GM18502 (cell line): ENCODE measurements at regions not wholly inside any gene's neighbourhood (a gene's known extent, or its start where the extent isn't known, plus 50 kb on each side); places are given as distances from the start of the nearest gene placed in this dataset.
"Not testable (repeated sequence)": the region's sequence is repeated elsewhere in the genome, so short reads cannot be mapped to it uniquely, and the experiment has no call there.

Experiments used
- ATAC-seq: cut with Tn5 transposase; IDR thresholded peaks from one replicate; pipeline ENCODE4 v1.9.1; 2021; ENCODE audit warnings: mild to moderate bottlenecking; ENCODE audit not compliant: unreplicated experiment, poor library complexity

DNA sequence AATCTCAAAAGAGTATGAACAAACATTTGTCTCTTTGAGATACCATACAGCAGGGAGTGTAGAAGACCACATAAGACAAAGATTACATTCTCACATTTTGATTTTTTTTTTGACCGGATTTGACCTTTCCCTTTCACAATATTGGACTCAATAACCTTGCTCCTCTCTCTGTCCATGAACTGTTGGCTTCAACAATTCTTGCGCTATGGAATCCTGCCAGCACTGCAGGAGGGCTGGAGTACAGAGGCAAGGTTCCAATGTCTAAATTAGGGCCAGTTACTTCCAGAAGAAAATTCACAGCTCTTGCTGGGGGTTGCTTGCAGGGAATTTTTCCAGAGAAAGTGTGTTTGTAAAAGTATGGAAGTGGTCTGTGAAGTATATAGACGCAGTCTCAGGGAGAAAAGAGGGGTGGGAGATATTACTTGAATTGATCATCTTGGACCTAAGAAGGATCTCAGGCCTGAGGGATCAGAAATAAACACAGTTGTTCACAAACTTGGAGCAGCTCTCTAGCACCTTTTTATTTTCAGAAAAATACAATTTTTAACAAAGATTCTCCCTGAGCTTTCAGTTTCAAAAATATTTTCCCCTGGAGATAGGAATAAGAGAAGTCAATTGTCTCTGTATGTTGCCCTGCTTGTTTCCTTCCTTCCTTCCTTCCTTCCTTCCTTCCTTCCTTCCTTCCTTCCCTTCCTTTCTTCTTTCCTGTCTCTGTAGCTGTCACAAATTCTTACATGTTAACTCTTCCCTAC is 765.9 kb downstream of the BCKDHB start:
- ATAC-seq = no peak

DNA sequence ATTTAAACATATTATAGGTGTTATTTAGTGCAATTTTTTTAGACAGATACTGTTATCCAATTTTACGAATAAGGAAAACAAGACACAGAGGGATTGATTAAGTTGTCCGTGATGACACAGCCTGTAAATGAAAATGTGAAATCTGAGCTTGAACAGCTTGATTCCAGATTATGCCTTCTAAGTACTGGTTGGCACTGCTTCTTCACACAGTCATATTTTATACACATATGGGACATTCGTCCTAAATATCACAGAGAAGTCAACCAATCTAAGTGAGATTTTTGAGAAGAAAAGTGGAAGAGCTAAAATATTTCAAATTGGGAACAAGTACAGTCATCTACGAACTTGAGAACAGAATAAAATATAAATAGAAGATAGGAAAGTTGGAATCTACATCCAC is 756.3 kb downstream of the BCKDHB start:
- ATAC-seq = no peak

DNA sequence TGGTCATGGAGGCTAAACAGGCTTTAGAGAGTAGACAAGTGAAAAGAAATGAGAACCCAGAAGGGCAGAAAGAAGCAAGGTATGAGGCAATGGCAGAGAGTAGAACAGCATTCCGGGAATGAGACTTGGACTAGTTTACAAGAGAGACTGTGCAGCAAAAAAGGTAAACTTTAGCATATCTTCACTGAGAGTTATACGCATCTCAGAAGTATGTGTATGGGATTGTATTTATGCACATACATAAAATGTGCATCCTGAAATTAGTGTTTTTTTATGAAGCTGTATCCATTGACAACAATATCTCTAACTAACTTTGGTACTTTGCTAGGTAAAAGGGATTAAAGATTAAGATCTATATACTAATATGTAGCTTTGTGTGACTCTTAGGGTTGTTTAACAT is 753.6 kb downstream of the BCKDHB start:
- no peak for ATAC-seq

DNA sequence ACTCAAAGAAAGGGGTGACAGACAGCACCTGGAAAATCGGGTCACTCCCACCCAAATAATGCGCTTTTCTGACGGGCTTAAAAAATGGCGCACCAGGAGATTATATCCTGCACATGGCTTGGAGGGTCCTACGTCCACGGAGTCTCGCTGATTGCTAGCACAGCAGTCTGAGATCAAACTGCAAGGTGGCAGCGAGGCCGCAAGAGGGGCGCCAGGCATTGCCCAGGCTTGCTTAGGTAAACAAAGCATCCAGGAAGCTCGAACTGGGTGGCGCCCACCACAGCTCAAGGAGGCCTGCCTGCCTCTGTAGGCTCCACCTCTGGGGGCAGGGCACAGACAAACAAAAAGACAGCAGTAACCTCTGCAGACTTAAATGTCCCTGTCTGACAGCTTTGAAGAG is 741.5 kb downstream of the BCKDHB start:
- not testable (repeated sequence) for ATAC-seq

DNA sequence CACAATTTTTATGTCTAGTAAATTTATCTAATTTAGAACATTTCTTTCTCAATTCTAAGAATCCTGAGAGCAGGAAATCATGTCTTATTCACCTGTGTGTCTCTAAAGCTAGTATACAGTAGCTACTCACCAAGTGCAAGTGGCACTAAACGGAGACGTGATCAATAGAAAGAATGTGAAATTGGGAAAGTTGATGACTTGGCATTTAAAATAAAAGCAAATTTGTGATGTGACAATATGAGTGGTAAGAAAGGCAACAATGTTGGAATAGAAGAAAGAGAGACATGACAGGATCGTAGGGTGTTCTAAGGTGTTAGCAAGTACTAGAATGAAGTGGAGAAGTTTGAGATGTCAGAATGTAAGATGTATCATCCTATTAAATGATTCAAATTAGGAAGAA is 725.9 kb downstream of the BCKDHB start:
- ATAC-seq = no peak

DNA sequence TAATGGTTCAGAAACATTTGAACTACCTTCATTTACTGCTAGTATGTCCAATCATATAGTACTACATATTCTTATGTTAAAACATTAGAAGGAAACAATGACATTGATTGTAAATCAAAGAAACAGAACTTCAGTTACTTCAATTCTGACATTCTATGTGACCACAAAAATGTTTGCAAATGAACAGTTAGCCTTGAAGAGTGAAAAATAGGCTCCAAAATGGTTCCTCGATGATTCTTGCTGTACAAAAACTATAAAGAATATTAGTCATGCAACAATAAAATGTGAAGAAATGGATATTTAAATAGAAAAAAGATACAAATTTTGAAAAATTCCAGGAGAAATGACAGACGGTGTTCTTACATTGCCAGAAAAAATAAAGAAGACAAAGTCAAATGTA is 686.9 kb downstream of the BCKDHB start:
- ATAC-seq = no peak

DNA sequence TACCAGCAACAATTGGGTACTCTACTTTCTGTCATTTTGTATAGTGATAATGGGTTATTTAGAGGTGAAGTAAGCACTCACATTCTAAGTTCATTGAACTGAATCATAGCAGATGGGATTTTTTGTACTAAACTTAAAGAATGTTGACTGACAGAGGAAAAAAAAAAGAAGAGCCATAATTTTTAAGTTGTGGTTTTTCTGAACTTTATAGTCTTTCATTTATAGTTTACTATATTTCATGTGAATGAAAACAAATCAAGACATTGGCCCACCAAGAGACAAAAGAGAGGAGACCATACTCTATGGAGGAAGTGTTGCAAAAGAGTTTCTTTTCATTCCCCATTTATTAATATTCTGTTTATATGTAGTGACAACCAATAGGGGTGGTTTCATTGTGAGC is 685.7 kb downstream of the BCKDHB start:
- no peak for ATAC-seq

DNA sequence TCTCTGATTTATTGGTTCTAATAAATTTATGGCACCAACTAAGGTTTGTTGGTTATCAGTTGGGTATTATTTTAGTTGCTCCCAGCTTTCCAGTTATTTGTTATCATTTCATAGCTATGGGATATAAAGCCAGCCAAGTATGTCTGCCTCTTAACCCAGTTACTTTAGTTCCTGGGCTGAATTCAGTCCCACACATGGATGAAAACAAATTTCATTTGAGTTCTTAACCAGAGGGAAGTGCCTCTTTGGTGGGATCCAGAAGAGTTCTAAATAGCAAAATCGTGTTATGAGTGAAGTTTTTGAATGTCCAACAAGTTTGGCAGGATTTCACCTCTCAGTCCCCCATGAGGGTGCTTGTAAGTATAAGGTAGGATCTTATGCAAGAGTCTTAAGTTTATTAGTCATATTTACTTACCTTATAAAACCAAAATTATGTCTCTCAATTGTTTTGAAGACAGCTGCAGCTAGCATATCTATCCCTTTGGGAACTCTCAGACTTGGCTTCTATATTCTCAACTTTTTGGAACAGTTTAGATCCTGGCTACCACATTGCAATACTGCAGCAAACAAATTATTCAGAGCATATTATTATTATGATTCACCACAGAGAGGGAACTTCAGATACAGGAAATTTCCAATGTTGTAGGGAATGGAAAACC is 683.6 kb downstream of the BCKDHB start:
- no peak for ATAC-seq

DNA sequence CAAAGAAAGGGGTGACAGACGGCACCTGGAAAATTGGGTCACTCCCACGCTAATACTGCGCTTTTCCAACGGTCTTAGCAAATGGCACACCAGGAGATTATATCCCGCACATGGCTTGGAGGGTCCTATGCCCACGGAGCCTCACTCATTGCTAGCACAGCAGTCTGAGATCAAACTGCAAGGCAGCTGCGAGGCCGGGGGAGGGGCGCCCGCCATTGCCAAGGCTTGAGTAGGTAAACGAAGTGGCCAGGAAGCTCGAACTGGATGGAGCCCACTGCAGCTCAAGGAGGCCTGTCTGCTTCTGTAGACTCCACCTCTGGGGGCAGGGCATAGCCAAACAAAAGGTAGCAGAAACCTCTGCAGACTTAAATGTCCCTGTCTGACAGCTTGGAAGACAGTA is 676.8 kb downstream of the BCKDHB start:
- not testable (repeated sequence) for ATAC-seq

DNA sequence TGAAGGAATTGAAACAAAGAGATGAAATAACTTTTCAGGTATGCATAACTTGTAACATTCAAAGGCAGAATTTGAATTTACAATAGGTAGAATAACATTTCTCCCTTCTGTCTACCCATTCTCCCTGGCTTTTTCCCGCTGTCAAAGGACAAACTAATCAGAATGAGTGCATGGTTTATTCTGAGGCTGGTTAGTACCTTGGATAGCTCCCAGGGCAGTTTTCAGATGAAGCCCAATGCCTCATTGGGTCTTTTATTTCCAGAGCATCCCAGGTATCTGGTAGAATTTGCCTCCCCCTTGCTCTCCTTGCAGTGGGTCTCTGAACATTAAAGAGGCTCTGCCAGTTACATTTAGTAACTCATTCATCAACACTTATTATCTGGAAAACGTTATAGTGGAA is 665.5 kb downstream of the BCKDHB start:
- ATAC-seq = no peak

DNA sequence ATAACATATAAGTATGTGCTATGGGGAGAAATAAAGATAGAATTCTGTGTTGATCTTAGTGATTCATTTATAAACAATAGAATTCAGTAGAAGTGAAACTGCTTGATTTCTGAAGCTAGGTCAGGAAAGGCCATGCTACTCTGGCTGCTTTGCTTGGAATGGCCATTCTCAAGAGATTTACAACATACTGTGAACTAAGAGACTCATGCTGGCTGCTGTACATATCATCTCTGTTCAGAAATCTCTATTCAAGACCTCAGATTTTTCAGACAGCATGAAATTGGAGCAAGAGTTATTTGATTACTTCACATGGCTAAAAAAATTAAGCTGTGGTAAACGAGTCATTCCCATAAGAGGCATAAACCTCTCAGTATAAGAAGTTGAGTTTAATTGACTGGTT is 662.6 kb downstream of the BCKDHB start:
- no peak for ATAC-seq

DNA sequence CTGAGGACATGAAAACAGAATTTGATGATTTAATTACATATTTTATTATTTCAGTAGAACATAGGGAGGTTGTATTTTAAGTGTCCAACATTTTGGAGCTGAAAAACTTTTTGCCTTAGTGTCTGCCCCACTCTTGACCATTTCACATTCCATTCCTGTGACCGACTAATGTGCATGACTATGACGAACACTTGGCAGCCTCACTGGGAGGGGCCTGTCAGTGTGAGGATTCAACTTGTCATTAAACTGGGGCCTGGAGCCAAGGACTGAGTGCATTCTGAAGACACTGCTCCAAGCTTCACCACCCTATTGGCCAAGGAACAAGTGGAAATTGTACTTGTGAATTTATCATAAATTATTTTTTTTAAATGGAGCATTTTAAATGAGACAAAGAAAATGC is 661.3 kb downstream of the BCKDHB start:
- no peak for ATAC-seq

DNA sequence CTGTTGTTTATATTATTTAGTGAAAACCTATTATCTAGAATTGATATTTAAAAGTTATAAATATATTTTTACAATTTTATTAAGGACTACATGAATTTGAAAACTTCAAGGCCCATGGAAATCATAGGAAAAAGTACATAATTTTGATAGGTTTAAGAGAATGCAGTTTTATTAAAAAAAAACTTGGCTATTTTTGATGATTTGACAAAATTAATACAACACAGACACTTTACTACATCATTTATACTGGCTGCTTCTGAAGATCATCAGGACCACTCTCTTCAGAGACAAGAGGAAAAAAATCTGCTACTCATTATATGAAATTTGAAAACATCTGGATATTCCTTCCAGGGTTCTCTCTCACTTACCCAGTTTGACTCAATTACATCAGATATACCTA is 637.7 kb downstream of the BCKDHB start:
- ATAC-seq = no peak

DNA sequence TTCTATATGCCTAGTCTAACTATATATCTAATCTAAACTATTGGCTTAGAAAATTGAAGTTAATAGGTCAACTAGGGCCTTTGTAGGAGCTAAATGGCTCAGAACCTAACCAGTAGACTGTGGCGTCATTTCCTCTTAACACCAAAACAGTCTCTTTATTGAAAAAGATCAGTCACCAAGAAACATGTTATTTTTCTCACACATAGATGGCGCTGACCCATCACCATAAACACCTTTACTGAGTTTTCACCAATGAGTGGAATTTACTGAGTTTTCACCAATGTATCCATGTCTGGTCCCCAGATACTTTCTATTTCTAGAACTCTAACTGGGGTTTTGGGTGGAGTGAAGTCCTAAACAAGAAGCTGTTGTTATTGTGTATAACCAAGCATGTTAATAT is 636.0 kb downstream of the BCKDHB start:
- ATAC-seq = no peak

DNA sequence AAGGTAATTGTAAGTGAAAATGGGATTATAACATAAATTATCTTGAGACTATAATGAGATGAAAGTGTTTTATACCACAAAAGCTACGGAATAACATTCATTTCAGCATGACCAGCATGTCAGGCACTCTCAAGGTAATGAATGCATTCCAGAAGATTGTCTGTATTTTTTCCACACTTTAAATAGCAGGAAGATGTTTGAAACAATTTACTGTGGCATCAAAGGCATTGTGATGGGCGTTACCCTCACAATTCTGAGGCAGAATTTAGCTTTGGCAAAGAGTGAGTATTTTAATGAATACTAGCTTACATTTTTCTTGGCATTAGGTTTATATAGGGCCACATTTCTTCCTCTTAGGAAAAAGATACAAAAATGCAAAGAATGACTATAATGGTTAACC is 627.2 kb downstream of the BCKDHB start:
- ATAC-seq = no peak

DNA sequence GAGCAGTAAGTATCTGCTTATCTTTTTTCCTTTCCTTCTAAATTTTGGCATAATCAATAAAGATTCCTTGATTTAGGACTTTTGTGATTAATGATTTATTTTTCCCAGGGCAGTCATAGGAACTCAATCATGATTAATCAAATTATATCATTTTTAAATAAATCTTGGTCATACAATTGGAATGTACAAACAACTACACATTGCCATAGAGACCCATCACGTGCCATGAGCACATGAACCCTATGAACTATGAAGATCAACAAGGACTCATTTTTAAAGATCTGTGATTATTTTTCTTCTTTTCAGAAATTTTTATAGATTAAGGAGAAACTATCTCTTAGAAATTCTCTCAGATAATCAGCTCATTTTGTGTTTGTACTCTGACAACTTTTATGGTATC is 622.4 kb downstream of the BCKDHB start:
- ATAC-seq = no peak

DNA sequence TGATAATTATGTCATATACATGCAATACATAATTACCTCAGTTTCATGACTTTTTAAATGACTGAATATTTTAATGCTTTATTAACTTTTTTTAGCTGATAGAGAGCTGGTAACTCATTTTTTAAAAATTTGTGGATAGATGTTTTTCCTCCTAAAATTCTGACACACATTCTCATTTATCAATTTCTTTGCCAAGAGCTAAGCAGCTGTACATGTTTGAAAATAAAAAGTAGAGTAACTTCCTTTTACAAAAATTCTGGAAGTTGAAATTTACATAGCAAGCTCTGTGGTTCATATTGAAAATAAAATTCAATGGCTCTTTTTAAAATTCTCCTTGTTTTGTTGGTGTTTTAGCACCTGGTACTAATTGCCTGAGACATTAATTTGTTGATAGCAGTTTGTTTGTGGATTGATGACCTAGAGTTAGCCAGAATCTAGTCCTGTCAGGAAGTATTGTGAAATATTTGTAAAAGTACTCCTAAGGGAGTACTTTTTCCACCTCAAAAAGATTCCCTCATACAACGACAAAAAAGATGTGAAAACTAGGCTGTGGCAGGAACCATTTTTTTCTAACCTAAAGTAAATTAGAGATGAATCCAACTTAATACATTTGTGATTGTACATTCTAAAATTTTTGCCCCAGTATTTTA is 621.8 kb downstream of the BCKDHB start:
- ATAC-seq = no peak

DNA sequence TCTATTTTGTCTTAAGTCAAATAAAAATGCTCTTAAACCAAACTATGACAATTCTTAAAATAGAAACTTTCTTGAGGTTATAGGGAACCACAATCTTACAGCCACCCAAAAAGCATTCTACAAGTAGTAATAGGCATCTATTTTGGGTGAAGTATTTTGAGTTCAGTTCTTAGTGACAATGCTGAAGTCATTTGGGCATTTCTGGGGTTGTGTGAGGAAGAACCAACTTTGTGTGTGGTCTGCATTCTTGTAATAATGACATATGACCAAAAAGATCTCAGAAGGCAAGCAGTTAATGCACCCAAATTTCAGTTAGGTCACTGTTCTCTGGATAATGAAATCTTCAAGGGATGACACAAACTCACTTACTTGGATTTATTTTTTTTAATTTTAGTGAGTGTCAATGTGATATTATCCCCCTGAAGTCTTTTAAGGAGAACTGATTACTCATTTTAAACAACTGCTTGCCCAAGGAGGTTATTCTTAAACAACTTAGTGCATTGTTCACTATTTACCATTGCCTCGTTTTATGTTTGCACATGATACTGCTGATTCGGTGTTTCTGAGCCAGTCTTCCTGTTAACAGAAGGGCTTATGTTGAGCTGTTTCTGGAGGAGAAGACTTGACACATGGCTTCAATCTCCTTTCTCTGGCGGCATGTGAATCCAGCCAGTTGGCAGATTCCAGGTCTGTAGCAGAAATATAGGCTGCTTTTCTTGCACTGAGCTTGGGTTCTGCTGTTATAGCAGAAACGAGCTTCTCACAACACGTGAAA is 618.9 kb downstream of the BCKDHB start:
- ATAC-seq = no peak

DNA sequence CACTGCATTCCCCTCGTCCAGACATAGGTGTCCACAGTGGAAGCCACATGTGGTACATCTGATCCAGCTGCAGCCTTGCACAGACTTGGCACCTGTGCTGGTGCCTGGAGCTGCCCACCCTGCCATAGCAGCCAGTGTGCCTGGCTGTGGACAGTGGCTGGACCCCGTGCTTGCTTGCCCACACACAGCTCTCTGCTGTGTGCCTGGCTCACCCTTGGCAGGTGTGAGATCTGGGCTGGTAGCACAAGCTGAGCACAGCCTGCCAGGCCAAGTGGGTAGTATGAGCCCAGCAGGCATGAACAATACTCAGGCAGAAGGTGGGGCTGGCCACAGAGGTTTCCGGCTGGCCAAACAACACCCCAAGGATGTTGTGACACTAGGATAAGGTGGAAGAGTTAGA is 614.4 kb downstream of the BCKDHB start:
- ATAC-seq = no peak

DNA sequence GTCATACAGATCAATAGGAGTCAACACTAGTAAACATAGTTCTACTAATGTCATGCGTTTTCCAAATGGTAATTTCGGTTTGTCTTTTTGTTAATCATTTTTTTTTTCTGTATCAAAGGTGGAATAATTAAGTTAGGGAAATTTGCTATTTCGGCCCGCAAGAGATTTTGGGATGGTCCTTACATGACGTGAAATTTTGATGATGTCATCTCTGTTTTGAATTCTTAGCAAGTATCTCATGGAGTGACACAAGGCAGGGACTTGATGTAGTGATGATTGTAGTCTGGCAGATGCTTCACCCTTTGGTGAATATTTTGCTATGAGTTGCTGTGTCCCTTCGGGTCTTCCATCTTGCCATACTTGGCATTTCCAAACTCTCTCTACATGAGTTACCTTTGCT is 608.0 kb downstream of the BCKDHB start:
- no peak for ATAC-seq

DNA sequence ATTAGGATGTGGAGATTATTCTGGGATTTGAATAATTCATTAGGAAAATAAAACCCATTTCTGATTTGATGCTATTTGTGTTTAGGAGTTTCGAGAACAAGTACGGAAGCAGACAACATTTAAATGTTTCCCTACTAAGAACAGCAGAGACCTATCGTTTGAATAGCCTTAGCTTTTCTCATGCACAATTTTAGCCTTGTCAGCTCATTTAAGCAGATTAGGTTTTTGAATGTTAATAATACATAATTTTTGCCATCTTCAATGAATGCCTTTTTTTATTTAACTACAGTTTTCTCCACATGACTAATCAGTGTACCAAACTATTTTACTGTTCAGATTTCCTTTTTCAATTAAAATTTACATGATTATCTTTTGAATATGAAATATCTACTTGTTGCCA is 592.0 kb downstream of the BCKDHB start:
- no peak for ATAC-seq
